Bronchial epithelial cell (primary cell): ENCODE measurements at regions not wholly inside any gene's neighbourhood (a gene's known extent, or its start where the extent isn't known, plus 50 kb on each side); places are given as distances from the start of the nearest gene placed in this dataset.
A peak's percentile ranks its signal among the peaks of the same experiment; 100 is the strongest.

Experiments
- DNase-seq: peaks from one replicate; pipeline ENCODE4 v3.0.0-alpha.2; 2010; ENCODE audit warnings: low read depth
- FAIRE-seq: peaks from 2 replicates; lab custom pipeline; 2011; peaks lifted over from hg19 to GRCh38; lab: Jason Lieb, UNC
- H3K27me3 ChIP-seq: 2 replicates; pipeline ENCODE4 v1.5.1; 2011; ENCODE audit warnings: low read length; ENCODE audit not compliant: control insufficient read depth, insufficient read depth
- H3K36me3 ChIP-seq: 2 replicates; pipeline ENCODE4 v1.5.1; 2011; ENCODE audit warnings: low read length; ENCODE audit not compliant: control insufficient read depth, insufficient read depth
- H3K4me3 ChIP-seq: 2 replicates; pipeline ENCODE4 v1.5.1; 2011; ENCODE audit warnings: mild to moderate bottlenecking, low read depth, low read length, control low read depth
- TF ChIP-seq, protein P1 (sequence below): IDR thresholded peaks from 2 replicates; pipeline ENCODE4 v1.5.1; 2011; ENCODE audit warnings: mild to moderate bottlenecking, moderate library complexity, low read length, control low read depth, inconsistent platforms; ENCODE audit not compliant: insufficient read depth, severe bottlenecking

GRCh38 chr13:31053091-31053490 lies 108.6 kb downstream of the HSPH1 start:
- TF ChIP-seq, protein P1, sequence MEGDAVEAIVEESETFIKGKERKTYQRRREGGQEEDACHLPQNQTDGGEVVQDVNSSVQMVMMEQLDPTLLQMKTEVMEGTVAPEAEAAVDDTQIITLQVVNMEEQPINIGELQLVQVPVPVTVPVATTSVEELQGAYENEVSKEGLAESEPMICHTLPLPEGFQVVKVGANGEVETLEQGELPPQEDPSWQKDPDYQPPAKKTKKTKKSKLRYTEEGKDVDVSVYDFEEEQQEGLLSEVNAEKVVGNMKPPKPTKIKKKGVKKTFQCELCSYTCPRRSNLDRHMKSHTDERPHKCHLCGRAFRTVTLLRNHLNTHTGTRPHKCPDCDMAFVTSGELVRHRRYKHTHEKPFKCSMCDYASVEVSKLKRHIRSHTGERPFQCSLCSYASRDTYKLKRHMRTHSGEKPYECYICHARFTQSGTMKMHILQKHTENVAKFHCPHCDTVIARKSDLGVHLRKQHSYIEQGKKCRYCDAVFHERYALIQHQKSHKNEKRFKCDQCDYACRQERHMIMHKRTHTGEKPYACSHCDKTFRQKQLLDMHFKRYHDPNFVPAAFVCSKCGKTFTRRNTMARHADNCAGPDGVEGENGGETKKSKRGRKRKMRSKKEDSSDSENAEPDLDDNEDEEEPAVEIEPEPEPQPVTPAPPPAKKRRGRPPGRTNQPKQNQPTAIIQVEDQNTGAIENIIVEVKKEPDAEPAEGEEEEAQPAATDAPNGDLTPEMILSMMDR: no peak
- Histone ChIP-seq H3K27me3 (no peaks in the 10 kb centered on the region), H3K36me3 (no peaks in the 10 kb centered on the region), H3K4me3 (no peak overlapping the region)
- DNase-seq (peak; percentile 45), FAIRE-seq (no peak)

DNA sequence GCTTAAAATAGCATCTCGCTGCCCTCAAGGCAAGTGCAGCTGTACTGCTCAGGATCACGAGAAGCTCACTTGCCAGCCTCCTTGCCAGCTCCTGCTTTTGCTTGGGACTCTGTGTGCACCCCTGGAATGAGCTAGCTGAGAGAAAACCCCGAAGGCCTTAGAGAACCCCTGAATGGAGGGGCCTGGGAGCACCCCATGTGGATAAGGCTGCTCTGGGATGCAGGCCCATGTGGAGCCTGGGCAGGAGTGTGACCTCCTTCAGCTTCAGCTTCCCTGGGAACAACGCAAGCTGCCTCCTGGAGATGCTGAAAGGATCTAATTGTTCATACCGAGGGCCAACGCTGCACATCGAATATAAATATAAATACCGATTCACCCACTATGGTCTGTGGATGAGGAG lies 109.2 kb downstream of the HSPH1 start:
- Histone ChIP-seq H3K4me3 (no peak overlapping the region), H3K27me3 (no peaks in the 10 kb centered on the region), H3K36me3 (no peaks in the 10 kb centered on the region)
- FAIRE-seq (no peak), DNase-seq (no peak)
- TF ChIP-seq, protein P1: no peak

- Histone ChIP-seq H3K27me3 (no peaks in the 10 kb centered on the region), H3K4me3 (no peak overlapping the region), H3K36me3 (no peaks in the 10 kb centered on the region)
- DNase-seq: no peak
- FAIRE-seq: no peak
- TF ChIP-seq, protein P1: peak; percentile 4
Measured at GRCh38 chr13:31051999-31052398, 109.7 kb downstream of the HSPH1 start.

DNA sequence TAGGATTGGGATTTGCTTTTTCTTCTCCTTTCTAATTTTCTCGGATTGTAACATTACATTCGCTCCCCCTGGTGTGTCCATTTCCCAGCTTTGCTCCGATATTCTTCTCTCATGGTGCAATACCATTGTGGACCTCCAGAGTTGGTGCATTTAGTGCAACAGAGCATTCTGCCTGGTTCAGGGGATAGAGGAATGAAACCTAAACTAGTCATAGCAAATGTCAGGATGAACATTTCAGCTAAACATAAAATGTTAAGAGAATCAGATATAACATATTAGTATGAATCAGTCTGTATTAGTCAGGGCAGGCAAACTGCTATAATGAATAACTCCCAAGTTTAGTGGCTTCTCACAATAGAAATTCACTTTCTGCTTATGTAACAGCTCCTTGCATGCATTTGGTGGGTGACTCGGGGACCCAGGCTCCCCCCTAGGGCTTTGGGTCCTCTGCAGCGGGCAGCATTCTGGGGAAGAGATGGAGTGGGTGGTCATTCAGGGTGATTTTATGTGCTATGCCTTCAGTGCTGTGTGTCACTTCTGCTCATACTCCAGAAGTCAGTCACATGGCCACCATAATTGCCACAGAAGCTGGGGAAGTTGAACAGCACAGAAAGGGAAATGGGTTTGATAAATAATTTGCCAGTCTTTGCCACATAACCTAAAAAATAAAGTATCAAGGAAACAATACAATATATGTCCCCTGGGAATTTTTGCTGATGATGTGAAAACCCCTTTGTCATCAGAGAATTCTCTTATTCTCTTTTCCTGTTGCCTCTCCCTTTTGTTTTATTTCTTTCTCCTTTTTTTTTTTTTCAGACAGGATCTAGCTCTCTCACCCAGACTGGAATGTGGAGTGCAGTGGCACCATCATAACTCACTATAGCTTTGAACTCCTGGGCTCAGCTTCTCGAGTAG lies 111.0 kb downstream of the HSPH1 start:
- DNase-seq: no peak
- Histone ChIP-seq H3K27me3 (no peaks in the 10 kb centered on the region), H3K4me3 (no peak overlapping the region), H3K36me3 (no peaks in the 10 kb centered on the region)
- no peak for FAIRE-seq
- TF ChIP-seq, protein P1: no peak

- FAIRE-seq: no peak
- no peak overlapping the region for H3K4me3 ChIP-seq
- TF ChIP-seq, protein P1: no peak
- no peaks in the 10 kb centered on the region for H3K36me3 ChIP-seq
- DNase-seq: no peak
- no peaks in the 10 kb centered on the region for H3K27me3 ChIP-seq
Measured at GRCh38 chr13:31049833-31050232, 111.9 kb downstream of the HSPH1 start.
